ENCODE measurements at regions not wholly inside any gene's neighbourhood (a gene's known extent, or its start where the extent isn't known, plus 50 kb on each side); places are given as distances from the start of the nearest gene placed in this dataset.

GRCh38 chr13:33536601-33537000 is 251.0 kb upstream of the STARD13 start:
- TF ChIP-seq, protein P1, sequence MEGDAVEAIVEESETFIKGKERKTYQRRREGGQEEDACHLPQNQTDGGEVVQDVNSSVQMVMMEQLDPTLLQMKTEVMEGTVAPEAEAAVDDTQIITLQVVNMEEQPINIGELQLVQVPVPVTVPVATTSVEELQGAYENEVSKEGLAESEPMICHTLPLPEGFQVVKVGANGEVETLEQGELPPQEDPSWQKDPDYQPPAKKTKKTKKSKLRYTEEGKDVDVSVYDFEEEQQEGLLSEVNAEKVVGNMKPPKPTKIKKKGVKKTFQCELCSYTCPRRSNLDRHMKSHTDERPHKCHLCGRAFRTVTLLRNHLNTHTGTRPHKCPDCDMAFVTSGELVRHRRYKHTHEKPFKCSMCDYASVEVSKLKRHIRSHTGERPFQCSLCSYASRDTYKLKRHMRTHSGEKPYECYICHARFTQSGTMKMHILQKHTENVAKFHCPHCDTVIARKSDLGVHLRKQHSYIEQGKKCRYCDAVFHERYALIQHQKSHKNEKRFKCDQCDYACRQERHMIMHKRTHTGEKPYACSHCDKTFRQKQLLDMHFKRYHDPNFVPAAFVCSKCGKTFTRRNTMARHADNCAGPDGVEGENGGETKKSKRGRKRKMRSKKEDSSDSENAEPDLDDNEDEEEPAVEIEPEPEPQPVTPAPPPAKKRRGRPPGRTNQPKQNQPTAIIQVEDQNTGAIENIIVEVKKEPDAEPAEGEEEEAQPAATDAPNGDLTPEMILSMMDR (IDR thresholded peaks at IDR 0.05) = no peak
- no peak for DNase-seq (ENCODE audit: low spot score)
- Histone ChIP-seq H3K4me3 (no peak overlapping the region), H3K27ac (no peak overlapping the region)

DNA sequence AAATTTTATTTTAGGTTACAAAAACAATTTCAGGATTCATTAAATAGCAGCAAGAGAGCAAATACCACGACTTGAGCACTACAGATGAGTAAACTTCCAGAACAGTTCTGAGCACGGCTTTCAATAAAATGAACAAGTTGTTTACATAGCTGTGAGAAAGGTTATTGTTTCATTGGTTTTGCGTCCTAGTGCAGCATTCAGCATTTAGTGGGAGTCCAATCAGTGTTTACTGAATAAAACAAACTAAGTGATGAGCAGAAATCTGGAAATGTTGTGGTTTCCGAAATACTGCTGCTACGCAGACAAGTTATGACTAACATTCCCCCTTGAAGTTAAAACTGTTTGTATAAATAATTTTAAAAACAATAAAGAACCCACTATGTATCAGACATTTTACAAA is 251.5 kb upstream of the STARD13 start:
- TF ChIP-seq, protein P1 (IDR thresholded peaks at IDR 0.05) = no peak
- Histone ChIP-seq H3K4me3 (no peak overlapping the region), H3K27ac (peak overlapping the region; percentile 59 to 64)
- no peak for DNase-seq (ENCODE audit: low spot score)

- Histone ChIP-seq H3K4me3 (no peak overlapping the region), H3K27ac (peak overlapping the region; percentile 64 to 72)
- TF ChIP-seq, protein P1 (IDR thresholded peaks at IDR 0.05) = no peak
- DNase-seq (ENCODE audit: low spot score) = no peak
Measured at GRCh38 chr13:33537676-33538075, 252.1 kb upstream of the STARD13 start.

DNA sequence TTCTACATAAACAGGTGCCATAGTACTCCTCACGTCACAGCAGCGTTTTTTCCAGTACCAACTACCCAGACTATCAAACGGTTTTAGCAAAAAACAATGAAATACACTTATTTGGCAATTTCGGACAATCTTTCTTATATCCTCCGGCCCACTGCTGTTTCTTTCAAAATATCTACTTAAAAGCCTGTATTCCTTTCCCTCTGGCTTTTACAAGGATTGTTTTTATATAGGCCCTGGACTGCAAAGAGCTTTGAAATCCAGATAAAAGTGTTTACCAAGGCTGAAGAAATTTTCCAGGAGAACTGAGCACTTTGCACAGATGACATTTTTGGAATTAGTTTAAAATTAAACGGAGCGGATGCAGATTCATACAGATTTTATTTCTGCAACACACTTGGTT is 255.9 kb upstream of the STARD13 start:
- Histone ChIP-seq H3K27ac (peak overlapping the region; percentile 83 to 94), H3K4me3 (peak overlapping the region; percentile 49)
- DNase-seq (ENCODE audit: low spot score) = no peak
- TF ChIP-seq, protein P1 (IDR thresholded peaks at IDR 0.05) = no peak

DNA sequence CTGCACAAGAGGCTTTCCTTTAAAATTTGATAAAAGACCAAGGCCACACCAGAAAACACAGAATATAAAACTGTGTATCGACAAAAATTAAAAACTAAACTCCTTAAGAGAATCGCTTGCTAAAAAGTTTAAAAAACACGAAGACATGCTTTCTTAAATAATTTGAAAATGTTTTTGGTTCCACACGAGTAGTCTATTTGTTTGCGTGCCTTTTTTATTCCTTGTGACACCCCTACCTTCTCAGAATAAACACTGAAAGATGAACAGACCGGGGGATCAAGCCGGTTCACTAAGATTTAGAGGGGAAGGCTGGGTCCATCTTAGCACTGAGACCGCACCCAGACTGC is 256.4 kb upstream of the STARD13 start:
- DNase-seq (ENCODE audit: low spot score) = no peak
- TF ChIP-seq, protein P1 (IDR thresholded peaks at IDR 0.05) = no peak
- peak overlapping the region; percentile 83 to 94 for H3K27ac ChIP-seq
- peak overlapping the region; percentile 49 for H3K4me3 ChIP-seq

DNA sequence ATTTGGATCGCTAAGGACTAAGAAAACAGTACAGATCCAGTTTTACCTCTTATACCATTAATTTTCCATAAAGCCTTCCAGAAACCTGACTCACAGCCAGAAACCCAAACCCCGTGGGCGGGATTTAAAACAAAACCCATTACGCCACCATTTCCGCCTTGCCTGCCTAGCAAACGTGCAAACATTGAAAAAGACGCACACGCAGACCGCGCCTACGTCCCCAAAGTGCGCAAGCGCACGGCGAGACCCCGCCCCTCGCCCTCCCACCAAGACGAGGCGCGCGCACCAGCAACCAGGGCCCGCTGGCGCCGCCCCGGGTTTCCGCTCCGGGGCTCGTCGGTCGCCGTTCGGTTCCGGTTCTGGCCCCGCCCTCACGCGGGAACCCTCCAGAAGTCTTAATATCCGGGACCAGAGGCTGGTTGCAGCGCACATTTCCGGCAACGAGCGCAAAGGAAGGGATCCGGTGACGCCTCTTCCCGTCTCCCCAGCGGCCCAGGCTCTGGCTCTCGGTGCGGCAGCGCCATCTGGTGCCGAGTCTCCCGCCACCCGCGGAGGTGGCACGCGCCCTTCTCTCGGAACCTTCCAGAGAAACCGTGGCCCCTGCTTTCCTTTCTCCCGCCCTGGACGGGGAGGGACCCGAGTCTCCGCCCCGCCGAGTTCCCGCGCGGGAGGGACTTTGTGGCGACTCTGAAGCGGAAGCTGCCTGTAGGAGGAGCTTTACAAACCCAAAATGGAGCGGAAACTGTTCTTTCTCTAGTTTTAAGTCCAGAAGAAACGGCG is 256.9 kb upstream of the STARD13 start:
- TF ChIP-seq, protein P1 (IDR thresholded peaks at IDR 0.05) = peak; percentile 84
- H3K4me3 ChIP-seq = peak overlapping the region; percentile 49
- DNase-seq (ENCODE audit: low spot score) = peak; percentile 100
- H3K27ac ChIP-seq = peak overlapping the region; percentile 83 to 94

- Histone ChIP-seq H3K4me3 (peak overlapping the region; percentile 49), H3K27ac (peak overlapping the region; percentile 83 to 94)
- TF ChIP-seq, protein P1 (IDR thresholded peaks at IDR 0.05) = no peak
- DNase-seq (ENCODE audit: low spot score) = no peak
Measured at GRCh38 chr13:33543089-33543459, 257.5 kb upstream of the STARD13 start.

Data from coronary artery (tissue), 2 donors.